Adrenal gland (tissue), 5 donors: ENCODE measurements at regions not wholly inside any gene's neighbourhood (a gene's known extent, or its start where the extent isn't known, plus 50 kb on each side); places are given as distances from the start of the nearest gene placed in this dataset.

Experiments
- POLR2A ChIP-seq, 2 donors: fragments of 450-650 bp; IDR thresholded peaks; one replicate each; pipeline ENCODE4 v1.6.1; 2017; ENCODE audit warnings: antibody characterized with exemption in 2 of 2, mild to moderate bottlenecking in 2 of 2, moderate library complexity in 1 of 2
- TF ChIP-seq, protein P1 (sequence below), 6 experiments: fragments of 450-650 bp in 4 of 6; fragments of 200-600 bp in 2 of 6; sonication (generic) in 1 of 6; IDR thresholded peaks; 1 replicate in 5 of 6; 2 replicates in 1 of 6; pipeline versions ENCODE4 v1.5.1 to v1.8.0; 2016 to 2021; ENCODE audit warnings: antibody characterized with exemption in 6 of 6, mild to moderate bottlenecking in 2 of 6, moderate library complexity in 1 of 6
- donor health status: DM: no; HTN: no; CAD: no.

DNA sequence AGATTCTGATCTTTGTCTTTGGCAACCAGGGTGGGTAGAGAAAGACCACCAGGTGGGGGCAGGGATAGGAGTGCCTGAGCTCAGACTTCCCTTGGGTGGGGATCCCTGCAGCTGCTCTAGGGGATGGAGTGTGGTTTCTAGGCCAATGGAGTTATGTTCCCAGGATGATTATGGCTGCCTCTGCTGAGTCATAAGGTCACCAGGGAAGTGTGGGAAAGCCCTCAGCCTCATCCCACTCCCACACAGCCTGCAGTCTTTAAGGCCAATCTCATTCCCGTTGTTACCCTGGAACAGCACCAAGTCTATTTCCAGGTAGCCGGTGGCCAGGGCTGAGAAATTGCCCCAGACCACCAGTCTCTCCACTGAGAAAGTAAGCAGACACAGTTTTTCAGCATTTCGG is 2269.3 kb upstream of the RAG2 start:
- TF ChIP-seq, protein P1, sequence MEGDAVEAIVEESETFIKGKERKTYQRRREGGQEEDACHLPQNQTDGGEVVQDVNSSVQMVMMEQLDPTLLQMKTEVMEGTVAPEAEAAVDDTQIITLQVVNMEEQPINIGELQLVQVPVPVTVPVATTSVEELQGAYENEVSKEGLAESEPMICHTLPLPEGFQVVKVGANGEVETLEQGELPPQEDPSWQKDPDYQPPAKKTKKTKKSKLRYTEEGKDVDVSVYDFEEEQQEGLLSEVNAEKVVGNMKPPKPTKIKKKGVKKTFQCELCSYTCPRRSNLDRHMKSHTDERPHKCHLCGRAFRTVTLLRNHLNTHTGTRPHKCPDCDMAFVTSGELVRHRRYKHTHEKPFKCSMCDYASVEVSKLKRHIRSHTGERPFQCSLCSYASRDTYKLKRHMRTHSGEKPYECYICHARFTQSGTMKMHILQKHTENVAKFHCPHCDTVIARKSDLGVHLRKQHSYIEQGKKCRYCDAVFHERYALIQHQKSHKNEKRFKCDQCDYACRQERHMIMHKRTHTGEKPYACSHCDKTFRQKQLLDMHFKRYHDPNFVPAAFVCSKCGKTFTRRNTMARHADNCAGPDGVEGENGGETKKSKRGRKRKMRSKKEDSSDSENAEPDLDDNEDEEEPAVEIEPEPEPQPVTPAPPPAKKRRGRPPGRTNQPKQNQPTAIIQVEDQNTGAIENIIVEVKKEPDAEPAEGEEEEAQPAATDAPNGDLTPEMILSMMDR (IDR thresholded peaks at IDR 0.05) = no peak
- TF ChIP-seq POLR2A (IDR thresholded peaks at IDR 0.05) = no peak
